ENCODE measurements at regions not wholly inside any gene's neighbourhood (a gene's known extent, or its start where the extent isn't known, plus 50 kb on each side); places are given as distances from the start of the nearest gene placed in this dataset.

- TF ChIP-seq, protein P1, sequence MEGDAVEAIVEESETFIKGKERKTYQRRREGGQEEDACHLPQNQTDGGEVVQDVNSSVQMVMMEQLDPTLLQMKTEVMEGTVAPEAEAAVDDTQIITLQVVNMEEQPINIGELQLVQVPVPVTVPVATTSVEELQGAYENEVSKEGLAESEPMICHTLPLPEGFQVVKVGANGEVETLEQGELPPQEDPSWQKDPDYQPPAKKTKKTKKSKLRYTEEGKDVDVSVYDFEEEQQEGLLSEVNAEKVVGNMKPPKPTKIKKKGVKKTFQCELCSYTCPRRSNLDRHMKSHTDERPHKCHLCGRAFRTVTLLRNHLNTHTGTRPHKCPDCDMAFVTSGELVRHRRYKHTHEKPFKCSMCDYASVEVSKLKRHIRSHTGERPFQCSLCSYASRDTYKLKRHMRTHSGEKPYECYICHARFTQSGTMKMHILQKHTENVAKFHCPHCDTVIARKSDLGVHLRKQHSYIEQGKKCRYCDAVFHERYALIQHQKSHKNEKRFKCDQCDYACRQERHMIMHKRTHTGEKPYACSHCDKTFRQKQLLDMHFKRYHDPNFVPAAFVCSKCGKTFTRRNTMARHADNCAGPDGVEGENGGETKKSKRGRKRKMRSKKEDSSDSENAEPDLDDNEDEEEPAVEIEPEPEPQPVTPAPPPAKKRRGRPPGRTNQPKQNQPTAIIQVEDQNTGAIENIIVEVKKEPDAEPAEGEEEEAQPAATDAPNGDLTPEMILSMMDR (IDR thresholded peaks at IDR 0.05; ENCODE audit: borderline replicate concordance, extremely low read depth, low read length, poor library complexity, severe bottlenecking), result no peak
- TF ChIP-seq EZH2 (IDR thresholded peaks at IDR 0.05; ENCODE audit: borderline replicate concordance, low read depth, low read length, severe bottlenecking), result no peak
Measured at GRCh38 chr16:79288066-79288465, 312.5 kb downstream of the MAF start.

Data from DND-41 (cell line).